SIG-M5 treated with dmso at 0.1 percent for 504 hours (cell line): ENCODE measurements at regions not wholly inside any gene's neighbourhood (a gene's known extent, or its start where the extent isn't known, plus 50 kb on each side); places are given as distances from the start of the nearest gene placed in this dataset.

Experiments
- DNase-seq: peaks from one replicate; lab custom pipeline; 2025; ENCODE audit not compliant: unreplicated experiment; lab: John Stamatoyannopoulos, UW

DNA sequence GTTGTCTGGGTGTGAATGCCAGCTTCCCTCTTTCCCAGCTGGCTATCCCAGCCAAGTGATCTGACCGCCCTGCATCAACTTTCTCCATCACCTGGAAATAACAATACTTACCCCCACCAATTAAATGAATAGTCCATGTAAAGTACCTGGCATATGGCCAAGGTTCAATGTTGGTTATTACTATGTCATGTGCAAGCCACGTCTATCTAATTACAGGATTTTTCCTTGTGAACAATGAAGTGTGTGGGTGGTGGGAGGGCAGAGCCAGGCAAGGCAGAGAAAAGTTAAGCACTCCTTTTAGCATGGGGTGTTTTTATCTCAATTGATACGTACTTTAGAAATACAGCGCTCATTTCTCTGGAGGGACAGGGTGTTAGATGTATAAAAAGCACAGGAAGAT lies 121.1 kb downstream of the NHLRC3 start:
- DNase-seq = no peak

GRCh38 chr13:39159846-39160370 lies 121.7 kb downstream of the NHLRC3 start:
- no peak for DNase-seq

GRCh38 chr13:39167018-39167417 lies 128.8 kb downstream of the NHLRC3 start:
- no peak for DNase-seq

DNA sequence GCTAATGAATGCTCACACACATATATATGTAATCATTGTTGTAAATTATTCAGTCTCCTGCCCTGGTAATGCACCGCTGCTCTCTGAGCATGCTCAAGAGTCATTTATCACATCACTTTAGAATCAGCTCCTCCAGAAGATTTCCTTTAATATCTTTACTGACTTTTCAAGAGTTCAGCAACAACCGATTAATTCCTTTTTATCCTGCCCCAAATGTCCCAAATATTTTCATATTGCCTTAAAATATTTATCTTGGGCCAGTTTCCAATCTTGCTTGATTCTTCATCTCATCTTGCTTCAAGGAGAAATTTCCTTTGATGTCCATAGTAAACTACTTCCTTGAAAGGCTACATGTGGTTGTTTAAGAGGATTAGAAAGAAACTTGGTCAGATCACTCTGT lies 132.5 kb downstream of the NHLRC3 start:
- DNase-seq = no peak

- no peak for DNase-seq
Observed at GRCh38 chr13:39185326-39185725, 147.1 kb downstream of the NHLRC3 start.

DNA sequence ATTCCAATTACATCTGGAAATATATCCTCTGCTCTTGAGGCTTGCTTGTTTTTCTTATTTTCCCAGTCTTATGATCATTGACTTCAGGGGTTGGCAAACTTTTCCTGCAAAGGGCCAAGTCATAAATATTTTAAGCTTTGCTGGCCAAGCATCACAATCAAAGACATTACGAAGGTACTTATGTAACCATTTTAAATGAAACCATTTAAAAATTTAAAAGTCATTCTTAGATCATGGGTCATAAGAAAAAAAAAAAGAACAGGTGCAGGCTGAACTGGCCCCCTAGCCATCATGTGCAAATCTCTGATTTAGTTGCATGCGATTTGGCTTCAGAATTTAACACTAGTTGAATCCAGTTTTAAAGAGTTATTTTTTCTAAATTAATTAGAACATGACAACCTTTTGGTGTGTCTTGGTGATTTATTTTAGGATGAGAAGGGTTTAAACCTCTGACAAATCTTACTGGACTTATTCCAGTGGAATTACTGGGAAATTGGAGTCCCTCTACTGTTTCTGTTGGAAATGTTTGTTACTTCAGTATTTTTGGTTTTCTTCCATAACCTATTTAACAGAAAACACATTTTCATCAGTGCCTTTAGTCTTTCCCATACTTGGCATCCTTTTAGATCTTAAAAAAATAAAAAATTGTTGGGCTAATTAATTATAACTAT lies 148.1 kb downstream of the NHLRC3 start:
- no peak for DNase-seq

DNA sequence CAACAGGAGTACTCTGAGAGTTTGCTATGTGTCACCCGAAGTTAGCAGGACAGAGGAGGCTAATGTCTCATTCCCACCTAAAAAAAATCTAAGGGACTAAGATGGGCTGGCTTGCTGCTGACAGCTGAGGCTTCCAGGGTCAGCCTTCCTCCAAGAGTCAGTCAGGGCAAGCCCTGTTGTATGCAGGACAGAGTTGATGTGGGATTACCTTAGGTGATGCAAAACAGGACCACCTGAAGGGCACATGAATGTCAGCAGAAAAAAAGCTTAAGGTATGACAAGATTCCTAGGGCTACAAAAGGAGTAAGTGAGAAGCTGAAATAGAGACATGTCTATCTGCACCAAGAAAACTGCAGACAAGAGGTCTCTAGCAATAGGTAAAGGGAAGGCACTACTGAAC lies 151.5 kb downstream of the NHLRC3 start:
- DNase-seq = no peak

- DNase-seq = no peak
Observed at GRCh38 chr13:39196965-39197646, 158.8 kb downstream of the NHLRC3 start.

GRCh38 chr13:39197647-39198007 lies 159.4 kb downstream of the NHLRC3 start:
- DNase-seq = no peak

DNA sequence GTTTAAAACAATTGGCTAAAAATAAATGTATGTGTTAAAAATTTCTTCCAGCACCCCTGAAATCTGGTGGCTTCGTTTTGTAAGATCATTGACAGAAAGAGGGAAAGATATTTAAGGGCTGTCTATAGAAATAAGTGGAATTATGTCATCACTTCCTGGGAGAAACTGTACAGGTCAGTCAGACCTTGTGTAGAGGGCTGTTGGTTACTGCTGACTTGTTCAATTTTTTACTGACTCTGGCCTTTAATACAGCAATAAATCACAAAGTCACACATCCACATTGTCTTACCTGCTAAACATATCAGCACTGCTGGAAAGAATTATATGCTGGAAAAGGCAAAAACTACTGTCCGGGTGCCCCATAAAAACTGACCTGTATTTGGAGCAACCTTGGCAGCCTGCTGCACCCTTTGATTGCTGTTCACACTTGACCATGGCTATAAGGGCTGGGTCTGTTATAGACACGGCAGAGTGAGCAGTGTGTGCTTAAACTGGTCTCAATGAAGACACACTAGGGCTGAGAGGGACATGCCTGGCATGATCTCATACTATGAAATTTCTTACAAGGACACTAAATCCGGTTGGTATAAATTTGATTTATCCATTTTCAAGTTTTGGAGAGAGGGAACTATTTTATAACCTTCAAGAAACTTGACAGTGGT lies 162.1 kb downstream of the NHLRC3 start:
- no peak for DNase-seq

- no peak for DNase-seq
Observed at GRCh38 chr13:39201180-39201579, 162.9 kb downstream of the NHLRC3 start.

DNA sequence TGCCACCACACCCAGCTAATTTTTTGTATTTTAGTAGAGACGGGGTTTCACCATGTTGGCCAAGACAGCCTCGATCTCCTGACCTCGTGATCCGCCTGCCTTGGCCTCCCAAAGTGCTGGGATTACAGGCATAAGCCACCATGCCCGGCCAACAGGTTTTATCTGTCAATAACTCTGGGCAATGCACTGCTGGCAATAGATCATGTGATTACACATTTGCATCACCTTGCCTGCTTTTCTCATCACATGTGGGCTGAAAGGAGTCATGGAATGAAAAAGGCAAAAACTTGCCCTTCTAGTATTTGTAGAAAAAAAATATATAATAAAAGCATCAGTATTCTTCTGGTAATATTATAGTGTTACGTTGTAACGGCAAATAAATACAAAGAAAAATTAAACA lies 164.5 kb downstream of the NHLRC3 start:
- DNase-seq = no peak

GRCh38 chr13:39208636-39209035 lies 170.4 kb downstream of the NHLRC3 start:
- DNase-seq = no peak

DNA sequence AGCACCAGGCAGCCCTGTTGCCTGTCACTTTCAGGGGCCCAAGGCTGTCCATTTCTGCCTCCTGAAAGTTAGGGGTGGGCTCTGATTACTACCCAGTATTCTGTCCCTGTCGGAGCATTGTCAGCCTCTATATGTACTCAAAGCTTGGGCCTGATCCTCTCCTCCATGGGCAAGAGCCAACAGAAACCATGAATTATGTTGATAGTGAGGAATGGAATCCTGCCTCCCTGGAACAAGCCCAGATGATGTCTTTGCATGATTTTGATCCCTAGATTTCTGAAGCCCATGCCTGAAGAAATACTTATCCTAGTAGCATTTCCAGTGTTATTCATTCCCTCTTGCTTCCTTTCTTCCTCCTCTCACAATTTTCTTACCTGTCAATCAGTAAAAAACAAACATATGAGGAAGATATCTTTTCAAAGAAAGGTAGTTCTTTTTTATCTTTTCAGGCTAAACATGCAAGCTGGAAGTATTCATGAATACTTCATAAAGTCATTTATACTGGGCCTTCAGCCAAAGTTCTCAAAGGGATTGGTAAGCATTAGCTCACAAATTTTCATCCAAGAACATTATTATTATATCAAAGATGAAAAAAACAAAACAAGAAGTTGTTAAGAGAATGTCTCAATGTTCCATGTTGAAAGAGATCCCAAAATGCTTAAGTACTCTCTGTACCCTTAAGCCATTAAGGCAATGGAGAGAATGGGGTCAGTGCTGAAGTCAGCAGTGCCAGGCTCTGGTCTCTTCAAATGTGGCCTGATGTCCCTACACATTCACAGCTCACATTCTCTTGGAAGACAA lies 171.7 kb downstream of the NHLRC3 start:
- no peak for DNase-seq

GRCh38 chr13:39210961-39211534 lies 172.8 kb downstream of the NHLRC3 start:
- no peak for DNase-seq

DNA sequence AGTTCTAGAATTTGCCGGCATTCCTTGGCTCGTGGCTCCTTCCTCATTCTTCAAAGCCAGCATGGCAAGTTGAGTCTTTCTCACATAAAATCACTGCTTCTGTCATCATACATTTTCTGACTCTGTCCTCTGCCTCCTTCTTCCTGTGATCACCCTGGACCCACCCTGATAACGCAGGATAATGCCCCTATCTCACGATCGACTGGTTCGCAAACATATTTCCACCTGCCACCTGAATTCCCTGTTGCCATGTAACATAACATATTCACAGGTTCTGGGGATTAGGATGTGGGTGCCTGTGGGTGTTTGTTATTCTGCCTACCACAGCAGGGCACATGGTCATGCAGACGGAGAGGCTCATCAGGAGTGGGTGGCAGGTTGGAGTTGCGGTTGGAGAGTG lies 177.7 kb downstream of the NHLRC3 start:
- DNase-seq = no peak

DNA sequence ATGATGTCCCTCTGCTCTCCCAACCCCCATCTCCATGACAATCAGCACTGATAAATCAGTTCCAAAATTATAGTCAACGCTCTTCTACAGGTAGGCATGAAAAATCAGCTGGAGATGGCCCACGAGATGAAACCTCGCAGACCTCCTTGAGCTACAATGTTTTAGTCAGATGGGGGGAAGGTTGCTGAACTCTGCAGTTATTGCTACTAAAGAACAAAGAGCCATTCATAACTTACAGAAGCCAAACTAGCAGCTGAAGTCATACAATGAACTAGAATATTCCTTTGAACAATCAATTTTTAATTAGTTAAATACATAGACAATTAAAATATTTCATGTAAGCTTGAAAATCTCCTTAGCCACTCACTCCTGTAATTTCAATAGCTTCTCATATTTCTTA lies 179.2 kb downstream of the NHLRC3 start:
- DNase-seq = no peak

- no peak for DNase-seq
Observed at GRCh38 chr13:39224671-39225240, 186.5 kb downstream of the NHLRC3 start.

GRCh38 chr13:39225860-39226259 lies 187.6 kb downstream of the NHLRC3 start:
- DNase-seq = no peak

DNA sequence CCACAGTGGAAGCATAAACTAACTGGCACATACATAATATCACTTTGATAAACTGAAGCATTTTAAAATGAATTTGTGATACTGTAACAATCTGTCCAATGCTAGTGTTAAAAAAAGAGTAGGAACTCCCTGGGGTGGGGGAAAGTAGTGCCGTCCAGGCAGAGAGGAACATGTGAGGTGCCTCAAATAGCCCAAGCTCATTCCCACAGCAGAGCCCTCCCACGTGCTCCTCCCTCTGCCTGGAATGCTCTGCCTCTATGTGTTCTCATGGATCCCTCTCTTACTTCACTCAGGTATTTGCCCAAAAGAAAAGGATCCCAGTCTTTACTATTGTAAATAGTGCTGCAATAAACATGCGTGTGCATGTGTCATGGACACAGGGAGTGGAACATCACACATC lies 188.1 kb downstream of the NHLRC3 start:
- no peak for DNase-seq
